DND-41 (cell line): ENCODE measurements at regions not wholly inside any gene's neighbourhood (a gene's known extent, or its start where the extent isn't known, plus 50 kb on each side); places are given as distances from the start of the nearest gene placed in this dataset.
"Not testable (repeated sequence)": the region's sequence is repeated elsewhere in the genome, so short reads cannot be mapped to it uniquely, and the experiment has no call there.

ENCODE experiments used
- ATAC-seq: fragments of 200-7000 bp; cut with Tn5 transposase; 3 replicates; pipeline ENCODE4 v1.9.1; 2021; ENCODE audit warnings: low read depth; ENCODE audit not compliant: insufficient read depth
- DNase-seq: peaks from one replicate; pipeline ENCODE4 v3.0.0-alpha.2; 2020
- H2AFZ ChIP-seq: 2 replicates; pipeline ENCODE4 v1.6.0; 2012; ENCODE audit warnings: low read depth, low read length
- H3K27ac ChIP-seq: 2 replicates; pipeline ENCODE4 v1.5.1; 2012; ENCODE audit warnings: low read length, inconsistent platforms
- H3K27me3 ChIP-seq: fragments of 200-600 bp; sonication (generic); 2 replicates; pipeline ENCODE4 v1.6.0; 2012; ENCODE audit warnings: low read length, mild to moderate bottlenecking, inconsistent platforms; ENCODE audit not compliant: insufficient read depth, poor library complexity
- H3K36me3 ChIP-seq: 2 replicates; pipeline ENCODE4 v1.5.1; 2012; ENCODE audit warnings: low read length, inconsistent platforms; ENCODE audit not compliant: insufficient read depth
- H3K4me1 ChIP-seq: 2 replicates; pipeline ENCODE4 v1.5.1; 2012; ENCODE audit warnings: mild to moderate bottlenecking, low read length; ENCODE audit not compliant: insufficient read depth
- H3K4me2 ChIP-seq: 2 replicates; pipeline ENCODE4 v1.6.0; 2012; ENCODE audit warnings: mild to moderate bottlenecking, moderate library complexity, low read length, inconsistent platforms; ENCODE audit not compliant: insufficient read depth
- H3K4me3 ChIP-seq, 2 experiments: fragments of 200-600 bp in 1 of 2; shearing (Covaris generic) in 1 of 2; 2 replicates each; pipeline ENCODE4 v1.5.1; 2012 to 2016; ENCODE audit warnings: inconsistent platforms in 2 of 2, low read length in 2 of 2, mild to moderate bottlenecking in 2 of 2, low read depth in 1 of 2, moderate library complexity in 1 of 2
- H3K79me2 ChIP-seq: 2 replicates; pipeline ENCODE4 v1.6.0; 2012; ENCODE audit warnings: low read length, inconsistent platforms; ENCODE audit not compliant: insufficient read depth
- H3K9ac ChIP-seq: 2 replicates; pipeline ENCODE4 v1.6.0; 2012; ENCODE audit warnings: low read depth, mild to moderate bottlenecking, inconsistent platforms, low read length, moderate library complexity
- H3K9me3 ChIP-seq: 2 replicates; pipeline ENCODE4 v1.5.1; 2012; ENCODE audit warnings: low read length, moderate library complexity, mild to moderate bottlenecking, inconsistent platforms; ENCODE audit not compliant: insufficient read depth, severe bottlenecking
- H4K20me1 ChIP-seq: 2 replicates; pipeline ENCODE4 v1.6.0; 2012; ENCODE audit warnings: low read length; ENCODE audit not compliant: insufficient read depth
- EZH2 ChIP-seq: IDR thresholded peaks from 3 replicates; pipeline ENCODE4 v1.6.1; 2012; ENCODE audit warnings: borderline replicate concordance, low read depth, mild to moderate bottlenecking, moderate library complexity, low read length, inconsistent platforms; ENCODE audit not compliant: severe bottlenecking
- TF ChIP-seq, protein P1 (sequence below): IDR thresholded peaks from 2 replicates; pipeline ENCODE4 v1.5.1; 2012; ENCODE audit warnings: borderline replicate concordance, low read length, moderate library complexity, mild to moderate bottlenecking; ENCODE audit not compliant: poor library complexity, severe bottlenecking; ENCODE audit errors: extremely low read depth

DNA sequence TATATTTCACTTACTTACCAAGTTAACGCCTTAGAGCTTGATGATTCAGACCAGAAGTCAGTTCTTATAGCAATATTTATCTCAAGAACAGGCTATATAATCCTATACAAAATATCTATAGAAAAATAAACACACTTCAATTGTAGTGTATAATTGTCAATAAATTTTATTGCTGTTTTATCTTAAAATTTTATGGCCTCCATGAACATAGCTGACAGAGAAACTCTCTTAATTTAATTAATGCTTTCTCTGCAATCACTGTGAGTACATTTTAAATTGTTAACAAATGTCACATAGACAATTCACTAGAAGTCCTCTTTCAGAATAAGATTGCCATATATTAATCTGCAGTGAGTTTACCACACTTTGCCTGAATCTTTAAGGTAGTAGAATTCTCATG lies 178.6 kb downstream of the RFPL4B start:
- no peak overlapping the region for H3K4me2 ChIP-seq
- H3K27me3 ChIP-seq: peaks cover under 1% of the 10 kb centered on the region
- H2AFZ ChIP-seq: no peak overlapping the region
- no peaks in the 10 kb centered on the region for H3K4me1 ChIP-seq
- ATAC-seq (no peak), DNase-seq (no peak)
- H3K36me3 ChIP-seq: no peaks in the 10 kb centered on the region
- no peaks in the 10 kb centered on the region for H3K79me2 ChIP-seq
- TF ChIP-seq, protein P1, sequence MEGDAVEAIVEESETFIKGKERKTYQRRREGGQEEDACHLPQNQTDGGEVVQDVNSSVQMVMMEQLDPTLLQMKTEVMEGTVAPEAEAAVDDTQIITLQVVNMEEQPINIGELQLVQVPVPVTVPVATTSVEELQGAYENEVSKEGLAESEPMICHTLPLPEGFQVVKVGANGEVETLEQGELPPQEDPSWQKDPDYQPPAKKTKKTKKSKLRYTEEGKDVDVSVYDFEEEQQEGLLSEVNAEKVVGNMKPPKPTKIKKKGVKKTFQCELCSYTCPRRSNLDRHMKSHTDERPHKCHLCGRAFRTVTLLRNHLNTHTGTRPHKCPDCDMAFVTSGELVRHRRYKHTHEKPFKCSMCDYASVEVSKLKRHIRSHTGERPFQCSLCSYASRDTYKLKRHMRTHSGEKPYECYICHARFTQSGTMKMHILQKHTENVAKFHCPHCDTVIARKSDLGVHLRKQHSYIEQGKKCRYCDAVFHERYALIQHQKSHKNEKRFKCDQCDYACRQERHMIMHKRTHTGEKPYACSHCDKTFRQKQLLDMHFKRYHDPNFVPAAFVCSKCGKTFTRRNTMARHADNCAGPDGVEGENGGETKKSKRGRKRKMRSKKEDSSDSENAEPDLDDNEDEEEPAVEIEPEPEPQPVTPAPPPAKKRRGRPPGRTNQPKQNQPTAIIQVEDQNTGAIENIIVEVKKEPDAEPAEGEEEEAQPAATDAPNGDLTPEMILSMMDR: no peak
- TF ChIP-seq EZH2: no peak
- H3K9ac ChIP-seq: no peak overlapping the region
- H3K27ac ChIP-seq: no peak overlapping the region
- H3K4me3 ChIP-seq: no peak overlapping the region
- no peaks in the 10 kb centered on the region for H3K9me3 ChIP-seq
- no peaks in the 10 kb centered on the region for H4K20me1 ChIP-seq

DNA sequence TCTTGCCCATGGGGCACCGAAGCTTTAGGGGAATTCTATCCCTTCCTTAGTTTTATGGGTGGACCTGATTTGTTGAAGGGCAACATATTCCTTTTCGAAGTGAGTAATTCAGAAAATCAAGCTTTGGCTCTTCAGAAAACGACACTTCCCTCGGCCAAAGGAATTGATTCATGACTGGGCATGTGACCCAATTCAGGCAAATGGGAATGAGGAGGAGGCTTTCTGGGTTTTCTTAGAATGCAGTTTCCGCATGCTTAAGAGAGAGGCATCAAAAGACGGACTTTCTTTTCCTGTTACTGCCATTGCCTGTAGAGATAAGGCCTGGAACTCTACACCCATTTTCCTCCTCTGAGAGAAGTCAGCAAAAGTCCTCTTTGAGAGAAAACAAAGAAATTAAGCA lies 179.5 kb downstream of the RFPL4B start:
- H3K36me3 ChIP-seq: no peaks in the 10 kb centered on the region
- DNase-seq: no peak
- no peaks in the 10 kb centered on the region for H3K9me3 ChIP-seq
- H3K4me3 ChIP-seq: no peak overlapping the region
- no peaks in the 10 kb centered on the region for H4K20me1 ChIP-seq
- no peak for ATAC-seq
- H3K4me2 ChIP-seq: no peak overlapping the region
- no peak for TF ChIP-seq EZH2
- TF ChIP-seq, protein P1: no peak
- no peaks in the 10 kb centered on the region for H3K4me1 ChIP-seq
- no peaks in the 10 kb centered on the region for H3K27me3 ChIP-seq
- H3K9ac ChIP-seq: no peak overlapping the region
- no peak overlapping the region for H2AFZ ChIP-seq
- H3K27ac ChIP-seq: no peak overlapping the region
- H3K79me2 ChIP-seq: no peaks in the 10 kb centered on the region

DNA sequence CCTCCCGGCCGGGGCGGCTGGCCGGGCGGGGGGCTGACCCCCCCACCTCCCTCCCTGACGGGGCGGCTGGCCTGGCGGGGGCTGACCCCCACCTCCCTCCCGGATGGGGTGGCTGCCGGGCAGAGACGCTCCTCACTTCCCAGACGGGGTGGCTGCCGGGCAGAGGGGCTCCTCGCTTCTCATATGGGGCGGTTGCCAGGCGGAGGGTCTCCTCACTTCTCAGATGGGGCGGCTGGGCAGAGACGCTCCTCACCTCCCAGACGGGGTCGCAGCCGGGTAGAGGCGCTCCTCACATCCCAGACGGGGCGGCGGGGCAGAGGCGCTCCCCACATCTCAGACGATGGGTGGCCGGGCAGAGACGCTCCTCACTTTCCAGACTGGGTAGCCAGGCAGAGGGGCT lies 181.2 kb downstream of the RFPL4B start:
- not testable (repeated sequence) for H3K9me3 ChIP-seq, H3K4me1 ChIP-seq, H3K27ac ChIP-seq, DNase-seq, H3K27me3 ChIP-seq, H3K4me3 ChIP-seq, H3K36me3 ChIP-seq, H3K9ac ChIP-seq, H3K79me2 ChIP-seq, ATAC-seq, H2AFZ ChIP-seq, H3K4me2 ChIP-seq, H4K20me1 ChIP-seq

DNA sequence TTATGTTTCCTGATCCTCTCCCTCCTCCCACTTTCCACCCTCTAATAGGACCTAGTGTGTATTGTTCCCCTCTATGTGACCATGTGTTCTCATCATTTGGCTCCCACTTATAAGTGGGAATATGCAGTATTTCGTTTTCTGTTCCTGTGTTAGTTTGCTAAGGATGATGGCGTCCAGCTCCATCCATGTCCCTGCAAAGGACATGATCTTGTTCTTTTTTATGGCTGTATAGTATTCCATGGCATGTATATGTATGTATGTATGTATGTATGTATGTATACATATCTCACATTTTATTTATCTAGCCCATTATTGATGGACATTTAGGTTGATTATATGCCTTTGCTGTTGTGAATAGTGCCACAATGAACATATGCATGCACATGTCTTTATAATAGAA lies 188.7 kb downstream of the RFPL4B start:
- Histone ChIP-seq H2AFZ (no peak overlapping the region), H3K9me3 (no peaks in the 10 kb centered on the region)

More for the DNA sequence above, 188.7 kb downstream of the RFPL4B start:
- TF ChIP-seq EZH2: no peak
- TF ChIP-seq, protein P1: no peak
- Histone ChIP-seq H3K36me3 (no peaks in the 10 kb centered on the region), H3K4me2 (no peak overlapping the region), H3K27ac (no peak overlapping the region), H3K27me3 (no peaks in the 10 kb centered on the region), H3K79me2 (no peaks in the 10 kb centered on the region), H3K4me1 (no peaks in the 10 kb centered on the region), H3K4me3 (no peak overlapping the region), H3K9ac (no peak overlapping the region), H4K20me1 (no peaks in the 10 kb centered on the region)
- ATAC-seq: no peak
- DNase-seq: no peak
